ENCODE measurements at regions not wholly inside any gene's neighbourhood (a gene's known extent, or its start where the extent isn't known, plus 50 kb on each side); places are given as distances from the start of the nearest gene placed in this dataset.

DNA sequence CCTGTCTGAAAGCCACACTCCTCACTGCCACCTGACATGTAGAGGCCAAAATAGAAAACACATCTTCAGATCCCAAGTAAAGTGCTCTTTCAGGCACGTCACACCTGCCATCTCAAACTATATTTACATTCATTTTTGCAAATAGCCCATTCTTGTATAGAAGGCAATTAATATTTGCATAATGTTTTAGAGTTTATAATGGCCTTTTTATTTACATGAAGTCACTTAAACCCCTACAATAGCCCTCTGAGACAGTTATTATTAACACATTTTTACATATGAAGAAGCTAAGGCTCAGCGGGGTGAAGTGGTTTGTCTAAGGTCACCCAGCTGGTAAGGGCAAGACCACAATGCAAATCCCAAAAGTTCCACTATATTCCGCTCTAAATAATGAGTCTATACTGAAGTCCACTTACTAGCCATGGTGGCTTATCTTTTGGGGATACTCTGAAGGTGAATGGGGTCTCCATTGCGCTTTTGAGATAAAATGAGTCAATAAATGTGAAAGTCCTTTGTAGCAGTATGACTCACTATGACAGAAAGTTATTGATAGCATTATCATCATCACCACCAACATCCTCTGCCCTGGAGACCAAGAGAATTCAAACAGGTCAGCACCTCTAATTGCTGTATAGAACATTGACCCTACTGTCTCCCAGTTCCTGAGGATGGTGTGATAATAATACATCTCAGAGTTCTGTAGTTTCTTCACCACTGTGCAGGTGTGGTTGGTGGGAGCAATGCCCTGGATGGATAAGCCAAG lies 155.9 kb upstream of the BCL6 start:
- Histone ChIP-seq H3K4me1 (ENCODE audit: control insufficient read depth in 1 of 2, insufficient read depth in 2 of 2, low read length in 2 of 2) (no peaks in the 10 kb centered on the region), H3K4me3 (ENCODE audit: low read length in 2 of 2) (no peak overlapping the region), H3K27ac (ENCODE audit: low read depth in 1 of 2, low read length in 2 of 2) (no peak overlapping the region), H3K27me3 (ENCODE audit: control insufficient read depth in 1 of 2, insufficient read depth in 2 of 2, low read length in 1 of 2) (no peaks in the 10 kb centered on the region), H3K9me3 (ENCODE audit: control insufficient read depth, low read length) (peaks cover 1% of the 10 kb centered on the region), H3K36me3 (ENCODE audit: control insufficient read depth in 1 of 2, insufficient read depth in 2 of 2, low read length in 1 of 2) (no peaks in the 10 kb centered on the region)
- WGBS, 2 donors, result 90 to 92% methylated on average over 4 of the region's 4 CpGs
- intact Hi-C loops (cut with DNase I), result no loop called here
- DNase-seq (no peak), ATAC-seq (ENCODE audit: low FRiP score) (no peak)

DNA sequence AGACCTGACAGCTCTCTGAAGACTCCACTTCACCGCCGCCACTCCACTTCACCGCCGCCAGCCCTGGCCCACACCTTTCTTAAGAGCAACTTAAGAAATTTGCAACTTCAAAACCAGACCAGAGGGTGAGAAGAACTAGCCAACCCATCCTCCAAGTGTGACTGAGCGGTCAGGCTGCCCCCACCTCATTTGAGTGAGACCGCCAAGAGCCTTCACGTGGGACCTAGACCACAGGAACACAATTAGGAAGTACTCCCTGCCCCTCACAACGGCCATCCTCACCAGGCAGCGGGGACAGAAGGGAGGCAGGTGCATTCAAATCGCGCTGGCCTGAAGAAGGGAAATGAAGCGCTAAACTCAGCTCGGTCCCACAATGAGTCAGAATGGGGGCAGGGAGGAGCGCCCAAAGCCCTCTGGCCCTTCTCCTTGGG lies 156.8 kb upstream of the BCL6 start:
- Histone ChIP-seq H3K4me1 (ENCODE audit: control insufficient read depth in 1 of 2, insufficient read depth in 2 of 2, low read length in 2 of 2) (no peaks in the 10 kb centered on the region), H3K9me3 (ENCODE audit: control insufficient read depth, low read length) (peaks cover 1% of the 10 kb centered on the region), H3K4me3 (ENCODE audit: low read length in 2 of 2) (no peak overlapping the region), H3K36me3 (ENCODE audit: control insufficient read depth in 1 of 2, insufficient read depth in 2 of 2, low read length in 1 of 2) (no peaks in the 10 kb centered on the region), H3K27ac (ENCODE audit: low read depth in 1 of 2, low read length in 2 of 2) (no peak overlapping the region), H3K27me3 (ENCODE audit: control insufficient read depth in 1 of 2, insufficient read depth in 2 of 2, low read length in 1 of 2) (no peaks in the 10 kb centered on the region)
- intact Hi-C loops (cut with DNase I), result no loop called here
- WGBS, 2 donors, result 90% methylated on average over 14 of the region's 14 CpGs
- DNase-seq (no peak), ATAC-seq (ENCODE audit: low FRiP score) (no peak)

DNA sequence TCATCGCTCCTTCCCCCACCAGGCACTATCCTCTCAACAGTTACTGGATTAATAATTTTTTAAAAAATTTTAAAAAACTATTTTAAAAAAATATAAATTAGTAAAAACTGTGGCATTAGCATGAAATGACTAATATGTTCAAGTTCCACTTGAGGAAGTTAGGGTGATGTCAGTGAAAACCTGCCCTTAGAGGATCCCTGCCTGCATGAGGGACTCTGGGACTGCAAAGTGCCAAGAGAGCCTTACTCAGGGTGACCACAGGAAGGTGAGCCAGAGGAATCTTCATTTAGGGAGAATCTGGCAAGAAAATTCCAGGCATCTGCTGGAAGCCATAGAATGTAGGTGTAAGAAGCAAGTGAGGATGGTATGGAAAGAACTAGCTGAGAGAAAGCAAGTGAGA lies 157.7 kb upstream of the BCL6 start:
- ATAC-seq (ENCODE audit: low FRiP score) (no peak), DNase-seq (no peak)
- H3K27ac ChIP-seq (ENCODE audit: low read depth in 1 of 2, low read length in 2 of 2), result no peak overlapping the region
- H3K4me1 ChIP-seq (ENCODE audit: control insufficient read depth in 1 of 2, insufficient read depth in 2 of 2, low read length in 2 of 2), result no peaks in the 10 kb centered on the region
- H3K9me3 ChIP-seq (ENCODE audit: control insufficient read depth, low read length), result peaks cover 1% of the 10 kb centered on the region
- no peak overlapping the region for H3K4me3 ChIP-seq (ENCODE audit: low read length in 2 of 2)
- no peaks in the 10 kb centered on the region for H3K27me3 ChIP-seq (ENCODE audit: control insufficient read depth in 1 of 2, insufficient read depth in 2 of 2, low read length in 1 of 2)
- 95 to 100% methylated on average over 1 of the region's 1 CpG for WGBS, 2 donors
- intact Hi-C loops (cut with DNase I), result no loop called here
- H3K36me3 ChIP-seq (ENCODE audit: control insufficient read depth in 1 of 2, insufficient read depth in 2 of 2, low read length in 1 of 2), result no peaks in the 10 kb centered on the region

DNA sequence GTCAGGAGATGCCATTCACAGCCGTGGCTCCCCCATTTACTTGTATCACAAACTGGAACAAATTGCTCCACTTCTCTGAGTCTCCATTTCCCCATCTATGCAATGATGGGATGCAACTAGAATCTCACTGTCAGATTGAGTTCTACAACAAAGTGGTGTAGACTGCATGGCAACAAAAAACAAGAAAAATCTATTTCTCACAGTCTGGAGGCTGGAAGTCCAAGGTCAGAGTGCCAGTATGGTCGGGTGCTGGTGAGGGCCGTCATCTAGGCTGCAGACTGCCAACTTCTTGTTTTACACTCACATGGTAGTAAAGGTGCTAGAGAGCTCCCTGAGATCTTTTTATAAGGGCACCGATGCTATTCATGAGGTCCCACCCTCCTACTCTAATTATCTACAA lies 158.4 kb upstream of the BCL6 start:
- ATAC-seq (ENCODE audit: low FRiP score), result no peak
- H3K9me3 ChIP-seq (ENCODE audit: control insufficient read depth, low read length), result peaks cover 1% of the 10 kb centered on the region
- no peak overlapping the region for H3K27ac ChIP-seq (ENCODE audit: low read depth in 1 of 2, low read length in 2 of 2)
- DNase-seq, result no peak
- H3K4me1 ChIP-seq (ENCODE audit: control insufficient read depth in 1 of 2, insufficient read depth in 2 of 2, low read length in 2 of 2), result no peaks in the 10 kb centered on the region
- H3K27me3 ChIP-seq (ENCODE audit: control insufficient read depth in 1 of 2, insufficient read depth in 2 of 2, low read length in 1 of 2), result no peaks in the 10 kb centered on the region
- H3K36me3 ChIP-seq (ENCODE audit: control insufficient read depth in 1 of 2, insufficient read depth in 2 of 2, low read length in 1 of 2), result no peaks in the 10 kb centered on the region
- 93 to 94% methylated on average over 4 of the region's 4 CpGs for WGBS, 2 donors
- intact Hi-C loops (cut with DNase I), result no loop called here
- H3K4me3 ChIP-seq (ENCODE audit: low read length in 2 of 2), result no peak overlapping the region

DNA sequence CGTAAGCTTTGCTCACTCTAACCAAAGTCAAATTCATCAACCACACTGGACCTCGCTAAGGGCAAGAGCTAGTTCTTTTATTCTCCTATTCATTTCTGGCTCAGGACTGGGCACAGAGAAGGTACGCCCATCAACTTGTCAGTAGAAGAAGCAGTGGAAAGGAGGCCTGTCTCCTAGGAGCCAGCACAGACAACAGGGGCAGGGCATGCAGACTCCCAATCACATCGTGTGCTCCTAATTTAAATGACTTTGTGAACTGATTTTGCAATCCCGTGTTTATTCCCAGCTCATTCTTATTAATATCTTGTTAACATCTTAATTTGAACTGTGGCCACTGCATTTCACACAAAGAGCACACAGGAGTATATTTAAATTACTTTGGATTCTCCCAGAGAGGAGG lies 161.1 kb upstream of the BCL6 start:
- H3K27ac ChIP-seq (ENCODE audit: low read depth in 1 of 2, low read length in 2 of 2), result no peak overlapping the region
- DNase-seq (no peak), ATAC-seq (ENCODE audit: low FRiP score) (peak; percentile 78)
- H3K4me1 ChIP-seq (ENCODE audit: control insufficient read depth in 1 of 2, insufficient read depth in 2 of 2, low read length in 2 of 2), result no peaks in the 10 kb centered on the region
- H3K9me3 ChIP-seq (ENCODE audit: control insufficient read depth, low read length), result peaks cover 1% of the 10 kb centered on the region
- intact Hi-C loops (cut with DNase I), result no loop called here
- H3K27me3 ChIP-seq (ENCODE audit: control insufficient read depth in 1 of 2, insufficient read depth in 2 of 2, low read length in 1 of 2), result no peaks in the 10 kb centered on the region
- no peaks in the 10 kb centered on the region for H3K36me3 ChIP-seq (ENCODE audit: control insufficient read depth in 1 of 2, insufficient read depth in 2 of 2, low read length in 1 of 2)
- H3K4me3 ChIP-seq (ENCODE audit: low read length in 2 of 2), result no peak overlapping the region
- 75 to 81% methylated on average over 5 of the region's 5 CpGs for WGBS, 2 donors

DNA sequence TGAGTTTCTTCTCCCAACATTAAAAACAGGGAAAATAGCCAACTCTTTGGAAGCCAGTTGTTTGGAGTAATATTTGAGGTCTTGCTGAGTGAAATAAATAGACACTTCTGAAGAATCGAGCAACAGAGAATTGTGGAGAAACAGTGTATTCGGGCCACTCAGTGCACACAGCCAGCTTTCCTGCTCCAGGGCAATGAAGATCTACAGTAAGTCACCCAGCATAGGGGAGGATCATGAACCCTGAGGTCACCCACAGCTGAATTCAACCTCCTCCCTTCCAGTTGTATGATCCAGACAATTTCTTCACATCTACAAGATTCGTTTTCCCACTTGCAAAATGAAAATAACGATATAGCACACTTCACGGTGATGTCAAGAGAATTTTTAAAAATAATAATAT lies 161.7 kb upstream of the BCL6 start:
- intact Hi-C loops (cut with DNase I), result no loop called here
- Histone ChIP-seq H3K27ac (ENCODE audit: low read depth in 1 of 2, low read length in 2 of 2) (no peak overlapping the region), H3K4me1 (ENCODE audit: control insufficient read depth in 1 of 2, insufficient read depth in 2 of 2, low read length in 2 of 2) (no peaks in the 10 kb centered on the region), H3K4me3 (ENCODE audit: low read length in 2 of 2) (no peak overlapping the region), H3K36me3 (ENCODE audit: control insufficient read depth in 1 of 2, insufficient read depth in 2 of 2, low read length in 1 of 2) (no peaks in the 10 kb centered on the region), H3K27me3 (ENCODE audit: control insufficient read depth in 1 of 2, insufficient read depth in 2 of 2, low read length in 1 of 2) (no peaks in the 10 kb centered on the region), H3K9me3 (ENCODE audit: control insufficient read depth, low read length) (peaks cover 1% of the 10 kb centered on the region)
- WGBS, 2 donors, result 76 to 77% methylated on average over 5 of the region's 5 CpGs
- DNase-seq (no peak), ATAC-seq (ENCODE audit: low FRiP score) (peak; percentile 62)

DNA sequence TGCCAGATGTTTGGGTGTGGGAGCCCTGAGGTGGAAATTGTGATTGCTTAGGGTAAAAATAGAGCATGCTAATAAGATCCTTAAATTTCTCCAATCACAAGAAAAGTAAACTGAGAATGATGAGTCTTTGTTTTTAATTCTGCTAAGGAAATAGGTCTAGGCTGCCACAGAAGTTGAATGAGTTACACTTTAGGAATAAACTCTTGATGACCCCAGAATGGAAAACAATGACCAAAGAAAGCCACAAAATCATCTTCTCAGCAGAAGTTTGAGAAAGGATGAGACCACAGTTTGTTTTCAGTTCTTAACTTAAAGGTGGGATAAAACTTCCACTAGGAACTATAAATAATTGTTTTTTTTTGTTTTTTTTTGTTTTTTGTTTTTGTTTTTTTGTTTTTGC lies 164.6 kb upstream of the BCL6 start:
- H3K9me3 ChIP-seq (ENCODE audit: control insufficient read depth, low read length), result no peaks in the 10 kb centered on the region
- H3K27me3 ChIP-seq (ENCODE audit: control insufficient read depth in 1 of 2, insufficient read depth in 2 of 2, low read length in 1 of 2), result no peaks in the 10 kb centered on the region
- H3K4me3 ChIP-seq (ENCODE audit: low read length in 2 of 2), result no peak overlapping the region
- H3K36me3 ChIP-seq (ENCODE audit: control insufficient read depth in 1 of 2, insufficient read depth in 2 of 2, low read length in 1 of 2), result no peaks in the 10 kb centered on the region
- H3K4me1 ChIP-seq (ENCODE audit: control insufficient read depth in 1 of 2, insufficient read depth in 2 of 2, low read length in 2 of 2), result no peaks in the 10 kb centered on the region
- intact Hi-C loops (cut with DNase I), result no loop called here
- no peak for DNase-seq
- no peak overlapping the region for H3K27ac ChIP-seq (ENCODE audit: low read depth in 1 of 2, low read length in 2 of 2)
- ATAC-seq (ENCODE audit: low FRiP score), result no peak

DNA sequence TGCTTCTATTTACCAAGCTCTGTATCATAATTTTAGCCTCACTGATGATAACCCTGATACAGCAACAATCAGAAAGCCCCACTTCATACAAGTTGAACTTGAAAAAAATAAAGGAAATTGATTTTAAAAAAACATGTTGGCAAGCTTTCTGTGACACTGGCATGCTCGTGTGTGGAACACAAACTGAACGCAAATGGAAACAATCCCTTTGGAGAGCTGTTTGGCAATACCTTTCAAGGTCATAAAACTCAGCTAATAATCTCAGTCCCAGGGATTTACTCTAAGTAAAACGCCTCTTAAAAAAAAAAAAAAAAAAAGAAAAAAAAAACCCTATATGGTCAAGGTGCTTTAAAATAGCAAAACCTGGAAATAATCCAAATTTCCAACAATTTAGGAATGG lies 166.7 kb upstream of the BCL6 start:
- no peaks in the 10 kb centered on the region for H3K4me1 ChIP-seq (ENCODE audit: control insufficient read depth in 1 of 2, insufficient read depth in 2 of 2, low read length in 2 of 2)
- WGBS, 2 donors, result 15 to 40% methylated on average over 3 of the region's 3 CpGs
- no peak overlapping the region for H3K27ac ChIP-seq (ENCODE audit: low read depth in 1 of 2, low read length in 2 of 2)
- H3K27me3 ChIP-seq (ENCODE audit: control insufficient read depth in 1 of 2, insufficient read depth in 2 of 2, low read length in 1 of 2), result no peaks in the 10 kb centered on the region
- intact Hi-C loops (cut with DNase I), result no loop called here
- DNase-seq (no peak), ATAC-seq (ENCODE audit: low FRiP score) (no peak)
- H3K4me3 ChIP-seq (ENCODE audit: low read length in 2 of 2), result no peak overlapping the region
- no peaks in the 10 kb centered on the region for H3K36me3 ChIP-seq (ENCODE audit: control insufficient read depth in 1 of 2, insufficient read depth in 2 of 2, low read length in 1 of 2)
- no peaks in the 10 kb centered on the region for H3K9me3 ChIP-seq (ENCODE audit: control insufficient read depth, low read length)

DNA sequence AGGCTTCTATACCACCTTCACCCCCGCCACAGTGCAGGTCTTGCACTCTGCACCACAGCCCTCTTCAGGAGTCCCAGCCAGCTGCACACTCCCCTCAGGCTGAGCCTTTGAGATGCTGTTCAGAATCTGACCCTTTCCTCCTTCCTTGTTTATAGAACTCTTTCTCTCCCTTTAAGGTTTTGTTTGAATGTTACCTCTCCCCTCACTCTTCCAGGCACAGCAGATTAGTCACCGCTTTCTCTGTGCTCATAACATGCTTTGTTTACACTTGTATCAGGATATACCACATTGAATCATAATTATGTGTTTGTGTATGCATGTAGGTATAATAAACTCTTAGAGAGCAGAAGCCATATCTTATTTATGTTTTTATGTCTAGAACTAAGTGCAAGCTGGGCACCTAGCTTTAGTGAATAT lies 168.4 kb upstream of the BCL6 start:
- Histone ChIP-seq H3K27ac (ENCODE audit: low read depth in 1 of 2, low read length in 2 of 2) (no peak overlapping the region), H3K27me3 (ENCODE audit: control insufficient read depth in 1 of 2, insufficient read depth in 2 of 2, low read length in 1 of 2) (no peaks in the 10 kb centered on the region), H3K4me3 (ENCODE audit: low read length in 2 of 2) (no peak overlapping the region), H3K9me3 (ENCODE audit: control insufficient read depth, low read length) (no peaks in the 10 kb centered on the region), H3K36me3 (ENCODE audit: control insufficient read depth in 1 of 2, insufficient read depth in 2 of 2, low read length in 1 of 2) (no peaks in the 10 kb centered on the region), H3K4me1 (ENCODE audit: control insufficient read depth in 1 of 2, insufficient read depth in 2 of 2, low read length in 2 of 2) (no peaks in the 10 kb centered on the region)
- no peak for ATAC-seq (ENCODE audit: low FRiP score)
- 94 to 100% methylated on average over 2 of the region's 2 CpGs for WGBS, 2 donors
- DNase-seq, result no peak
- intact Hi-C loops (cut with DNase I), result no loop called here

Data from aorta (tissue), 5 donors.